IPS-NIHi7 (cell line): ENCODE measurements at regions not wholly inside any gene's neighbourhood (a gene's known extent, or its start where the extent isn't known, plus 50 kb on each side); places are given as distances from the start of the nearest gene placed in this dataset.
"Not testable (repeated sequence)": the region's sequence is repeated elsewhere in the genome, so short reads cannot be mapped to it uniquely, and the experiment has no call there.

Experiments
- DNase-seq: peaks from one replicate; pipeline ENCODE4 v3.0.0; 2012; ENCODE audit warnings: mixed read lengths; ENCODE audit errors: extremely low spot score

DNA sequence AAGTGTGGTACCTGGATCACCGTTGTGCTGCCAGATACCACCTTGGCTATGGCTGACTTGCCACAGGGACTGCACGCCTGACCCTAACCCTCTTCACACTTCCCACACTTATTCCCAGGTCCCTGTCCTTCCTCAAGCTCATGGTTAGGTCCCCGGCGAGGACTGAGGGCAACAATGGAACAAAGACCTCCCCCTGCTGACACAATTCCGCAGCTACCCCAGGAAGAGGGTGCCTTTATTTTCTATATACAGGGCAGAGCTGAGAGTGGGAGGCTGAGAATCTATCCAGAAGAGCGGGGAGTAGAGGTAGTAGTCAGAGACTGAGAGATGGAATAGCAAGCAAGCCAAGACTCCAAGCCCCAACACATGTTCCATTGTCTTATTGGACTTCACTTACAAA is 118.1 kb upstream of the SEM1 start:
- peak; percentile 50 for DNase-seq

DNA sequence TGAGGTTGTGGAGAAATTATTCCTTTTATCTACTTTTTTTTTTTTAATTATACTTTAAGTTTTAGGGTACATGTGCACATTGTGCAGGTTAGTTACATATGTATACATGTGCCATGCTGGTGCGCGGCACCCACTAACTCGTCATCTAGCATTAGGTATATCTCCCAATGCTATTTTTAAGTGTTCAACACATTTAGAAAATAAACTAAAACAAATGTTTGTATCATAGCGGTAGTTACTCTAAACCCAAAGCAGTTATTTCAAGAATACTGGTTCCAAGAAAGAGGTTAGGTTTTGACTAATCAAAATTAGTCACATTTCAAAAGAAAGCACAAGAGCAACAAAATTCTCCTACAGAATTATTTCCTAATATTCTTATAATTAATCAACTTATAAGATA is 119.5 kb upstream of the SEM1 start:
- DNase-seq = not testable (repeated sequence)

DNA sequence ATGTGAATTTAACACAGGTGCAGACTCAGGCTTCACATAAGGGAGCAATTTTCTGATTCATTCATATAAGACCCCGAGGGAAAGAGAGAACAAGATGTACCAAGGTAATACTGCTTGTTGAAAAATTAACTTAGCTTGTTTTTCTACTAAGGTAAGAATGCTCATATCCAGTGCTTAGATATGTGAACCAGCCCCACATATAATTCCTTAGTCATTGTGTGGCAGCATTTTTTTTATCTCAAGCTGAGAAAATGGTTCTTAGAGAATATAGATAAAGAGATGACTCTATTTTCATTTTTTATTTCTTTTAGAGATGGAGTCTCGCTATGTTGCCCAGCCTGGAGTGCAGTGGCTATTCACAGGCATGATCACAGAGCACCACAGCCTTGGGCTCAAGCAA is 121.8 kb upstream of the SEM1 start:
- no peak for DNase-seq

DNA sequence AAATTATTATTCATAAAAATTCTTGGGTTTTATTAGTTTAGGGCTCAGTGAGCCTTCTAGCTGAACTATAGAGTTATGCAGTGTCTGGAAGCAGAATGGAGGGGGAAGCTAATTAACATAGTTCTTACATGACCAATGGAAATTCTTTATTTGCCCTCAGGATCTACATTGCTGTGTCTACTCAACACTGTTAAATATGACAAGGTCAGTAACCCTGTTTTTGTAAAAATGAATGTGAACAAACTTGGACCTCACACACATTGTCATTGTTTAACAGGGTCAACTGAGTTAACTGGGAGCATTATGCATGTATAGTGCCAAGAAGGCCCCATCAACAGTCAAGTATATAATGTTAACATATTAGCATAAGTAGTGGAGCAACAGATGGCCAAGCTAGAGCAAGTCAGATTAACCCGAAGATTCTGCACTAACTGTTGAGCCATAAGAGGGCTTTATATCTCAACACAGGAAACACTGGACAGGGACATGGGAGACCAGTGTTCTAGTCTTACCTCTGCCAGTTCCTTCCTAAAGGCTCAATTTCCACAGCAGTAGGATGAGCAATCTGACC is 122.5 kb upstream of the SEM1 start:
- DNase-seq = no peak

DNA sequence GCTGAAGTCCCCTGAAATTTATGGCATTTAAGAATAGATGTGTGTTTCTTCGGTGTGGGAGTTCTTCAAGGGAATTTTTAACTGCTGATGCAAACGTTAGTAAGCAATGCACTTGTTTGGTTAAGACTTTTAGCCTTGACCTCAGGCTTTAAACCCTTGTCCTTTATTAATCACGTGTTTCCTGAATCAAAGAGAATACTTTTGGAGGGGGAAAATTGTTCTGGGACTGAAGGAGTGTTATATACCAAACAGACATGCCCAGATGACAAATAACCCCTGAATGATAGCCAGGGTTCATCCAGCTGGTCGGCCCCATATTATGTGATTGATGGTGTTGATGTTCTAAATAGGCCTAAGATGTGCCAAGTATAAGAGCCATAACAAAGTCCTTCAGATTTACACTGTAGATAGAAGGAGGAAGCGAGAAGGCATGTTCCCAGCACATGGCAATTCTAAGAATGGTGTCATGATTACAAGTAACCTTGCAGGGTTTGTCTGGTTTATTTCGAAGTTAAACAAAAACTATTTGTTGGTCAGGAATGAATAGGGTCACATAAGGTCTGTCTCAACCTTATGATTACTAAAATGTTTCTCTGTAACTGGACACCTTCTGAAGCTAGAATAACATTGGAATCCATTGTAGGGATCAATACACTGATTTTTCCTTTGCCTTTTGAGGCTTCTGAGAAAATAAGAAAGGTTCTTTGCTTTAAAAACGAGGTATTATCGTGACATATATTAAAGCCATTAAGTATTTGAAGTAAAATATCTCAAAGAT is 124.2 kb upstream of the SEM1 start:
- no peak for DNase-seq

DNA sequence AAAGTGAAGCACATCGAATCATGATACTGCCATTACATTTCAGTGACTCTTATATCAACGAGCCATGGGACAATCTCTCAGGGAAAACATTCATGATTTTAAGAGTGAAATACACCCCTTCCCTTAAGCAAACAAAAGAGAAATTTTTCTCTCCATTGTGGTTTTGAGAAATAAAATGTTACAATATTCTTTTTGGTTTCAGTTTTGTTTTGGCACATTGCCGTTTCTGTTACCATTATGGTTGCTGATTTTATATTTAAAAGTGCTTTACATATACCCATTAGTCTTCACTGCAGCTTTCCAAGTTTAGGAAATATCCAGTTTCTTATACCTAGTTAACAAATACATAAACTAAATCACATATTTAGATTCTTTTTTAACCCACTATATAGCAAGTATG is 126.8 kb upstream of the SEM1 start:
- no peak for DNase-seq

DNA sequence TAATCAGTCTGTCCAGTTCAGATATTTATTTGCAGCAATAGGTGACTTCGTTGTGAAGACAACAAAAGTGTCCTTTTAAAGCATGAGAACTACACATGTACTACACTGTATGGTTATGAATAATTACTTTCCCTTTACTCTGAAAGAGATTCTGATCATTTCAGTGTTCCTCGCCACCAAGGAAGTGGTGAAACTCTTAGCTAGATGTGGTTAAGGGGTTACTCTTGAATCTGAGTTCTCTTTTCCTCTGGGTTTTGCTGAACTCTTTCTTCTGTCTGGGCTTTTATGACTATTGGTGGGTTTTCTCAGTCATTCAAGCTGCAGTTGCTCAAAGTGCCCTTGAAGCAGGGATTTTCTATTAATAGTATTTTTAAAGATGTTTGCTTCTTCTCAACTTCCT is 127.9 kb upstream of the SEM1 start:
- DNase-seq = no peak

DNA sequence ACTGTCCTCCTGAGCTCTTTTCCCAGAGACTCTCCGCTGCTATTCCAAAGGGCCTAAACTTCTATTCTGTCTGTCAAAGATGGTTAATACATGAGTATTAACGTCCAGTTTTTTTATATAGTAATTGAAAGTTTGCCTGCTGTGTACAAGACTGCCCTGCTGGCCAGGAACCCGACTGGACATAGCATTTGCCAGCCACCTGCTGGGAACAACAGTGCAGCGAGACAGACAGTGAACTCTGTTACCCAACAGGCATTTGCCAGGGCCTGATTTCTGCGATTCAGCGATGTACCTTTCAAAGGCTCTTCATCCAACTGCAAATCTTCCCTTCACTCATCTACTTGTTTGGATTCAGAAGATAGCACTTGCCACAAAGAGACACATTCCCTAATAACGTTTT is 128.8 kb upstream of the SEM1 start:
- no peak for DNase-seq

DNA sequence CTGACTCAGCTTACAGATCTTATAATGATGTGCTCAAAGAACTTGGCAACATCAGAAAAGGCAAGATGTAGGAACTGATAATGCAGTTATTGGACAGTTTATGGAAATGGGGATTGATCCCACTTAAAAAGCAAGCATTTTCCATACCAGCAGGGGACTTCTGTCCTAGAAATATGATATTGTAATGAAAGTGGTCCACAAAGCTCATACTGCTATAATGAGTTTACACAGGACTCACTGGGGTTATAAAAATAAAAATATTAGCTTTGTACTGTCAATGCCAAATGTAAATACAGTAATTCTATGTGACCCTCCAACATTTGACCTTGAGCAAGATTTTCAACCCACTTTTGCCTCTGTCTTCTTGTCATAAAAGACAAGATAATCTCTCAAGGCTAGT is 145.5 kb upstream of the SEM1 start:
- no peak for DNase-seq

DNA sequence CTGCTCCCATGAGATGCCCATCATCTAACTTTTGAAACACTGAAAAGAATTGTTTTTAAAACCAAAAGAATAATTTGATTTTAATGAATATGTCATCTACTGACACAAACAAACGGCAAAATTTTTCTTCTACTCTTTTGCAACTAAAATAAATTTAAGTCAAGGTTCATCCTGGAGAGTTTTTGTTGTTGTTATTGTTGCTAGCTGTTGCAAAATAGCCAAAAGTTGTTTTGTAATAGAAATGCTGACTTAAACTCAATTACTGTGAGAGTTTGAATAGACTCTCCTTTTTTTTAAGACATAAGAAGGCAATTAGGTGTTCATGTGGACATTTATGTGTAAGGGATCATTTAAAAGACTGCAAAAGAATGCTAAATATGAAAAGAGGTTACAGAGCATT is 146.0 kb upstream of the SEM1 start:
- no peak for DNase-seq

DNA sequence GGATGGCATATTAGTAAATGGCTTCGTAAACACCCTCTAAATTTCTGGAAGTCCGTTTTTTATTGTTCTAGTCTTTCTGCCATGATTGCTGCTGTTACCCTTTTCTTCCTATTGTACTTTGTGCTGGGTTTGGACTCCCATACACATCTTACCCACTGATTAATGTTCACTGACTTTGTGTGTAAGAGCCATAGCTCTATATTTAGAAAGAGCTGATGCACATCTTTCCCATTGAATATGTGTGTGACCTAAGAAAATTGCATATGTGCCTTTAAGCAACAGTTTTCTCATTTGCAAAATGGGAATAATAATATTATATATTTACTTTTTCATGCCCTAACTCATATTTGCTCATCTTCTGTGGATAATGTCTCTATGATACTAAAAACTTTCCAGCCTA is 135.8 kb upstream of the DLX6 start:
- no peak for DNase-seq

DNA sequence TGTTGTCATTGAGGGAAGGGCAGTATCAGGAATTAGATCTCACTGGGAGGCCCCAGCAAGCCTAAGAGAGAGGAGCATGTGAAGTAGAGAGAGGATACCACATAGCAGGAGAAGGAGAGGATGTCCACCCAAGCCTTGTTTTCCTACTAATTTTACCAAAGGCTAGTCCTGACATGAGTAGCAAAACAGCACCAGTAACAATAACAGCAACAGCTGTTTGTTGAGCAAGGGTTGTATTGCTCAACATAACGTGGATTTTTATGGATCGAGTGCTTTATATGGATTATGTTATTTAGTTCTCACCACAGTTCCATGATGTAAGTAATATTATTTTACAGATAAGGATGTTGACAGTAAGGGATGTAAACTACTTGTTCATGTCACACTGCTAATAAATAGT is 135.2 kb upstream of the DLX6 start:
- no peak for DNase-seq

DNA sequence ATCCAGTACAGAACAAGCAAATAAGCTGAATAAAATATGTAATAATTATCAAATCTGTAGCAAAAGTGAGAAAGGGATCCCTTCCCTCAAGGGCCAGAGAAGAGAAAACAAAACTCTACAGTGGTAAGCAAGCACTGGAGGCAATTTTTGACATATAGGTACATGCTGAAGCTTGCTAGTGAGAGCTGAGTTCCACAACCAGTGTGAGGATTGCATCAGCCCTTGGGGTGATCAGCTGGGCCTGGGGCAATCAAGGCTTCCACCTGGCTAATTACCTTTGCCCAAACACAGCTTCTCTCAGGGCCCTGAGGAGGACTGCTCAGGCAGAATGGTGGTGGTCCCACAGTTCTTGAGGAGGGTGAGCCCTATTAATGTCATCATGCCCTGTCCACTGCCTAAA is 134.4 kb upstream of the DLX6 start:
- no peak for DNase-seq

DNA sequence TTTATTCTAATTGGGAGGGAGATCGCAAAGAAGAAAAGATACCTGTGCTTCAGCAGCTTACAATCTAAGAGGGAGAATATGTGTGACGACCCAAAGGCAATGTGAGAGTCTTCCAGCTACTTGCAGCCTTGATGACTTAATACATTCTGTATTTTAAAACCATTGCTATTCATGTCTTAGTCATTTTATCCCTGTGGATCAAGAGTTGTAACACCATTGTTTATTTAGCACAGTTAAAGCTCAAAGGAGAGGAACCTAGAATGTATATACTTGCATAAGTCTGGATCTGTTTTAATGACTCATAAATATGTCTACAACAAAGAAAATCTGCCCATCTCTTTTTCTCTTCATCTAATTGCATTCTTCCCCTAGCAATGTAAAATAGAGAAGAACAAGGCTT is 117.9 kb upstream of the DLX6 start:
- no peak for DNase-seq

DNA sequence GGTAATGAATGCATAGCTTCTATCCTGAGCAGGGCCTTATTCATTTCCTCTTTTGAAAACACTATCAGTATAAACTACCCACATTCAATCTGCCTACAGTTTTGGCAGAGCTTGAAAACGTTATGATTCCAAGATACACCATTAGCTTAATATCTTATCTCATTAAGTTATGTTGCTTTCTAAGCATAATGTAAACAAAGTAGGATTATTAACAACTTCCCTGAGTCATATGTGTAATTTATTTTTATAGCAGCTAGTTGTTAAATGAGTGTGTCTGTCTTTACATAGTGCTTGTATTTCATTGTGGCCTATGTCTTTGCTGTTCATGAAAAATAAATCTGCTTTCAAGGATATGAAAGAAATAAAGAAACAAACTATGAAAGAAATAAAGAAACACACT is 106.2 kb upstream of the DLX6 start:
- no peak for DNase-seq

DNA sequence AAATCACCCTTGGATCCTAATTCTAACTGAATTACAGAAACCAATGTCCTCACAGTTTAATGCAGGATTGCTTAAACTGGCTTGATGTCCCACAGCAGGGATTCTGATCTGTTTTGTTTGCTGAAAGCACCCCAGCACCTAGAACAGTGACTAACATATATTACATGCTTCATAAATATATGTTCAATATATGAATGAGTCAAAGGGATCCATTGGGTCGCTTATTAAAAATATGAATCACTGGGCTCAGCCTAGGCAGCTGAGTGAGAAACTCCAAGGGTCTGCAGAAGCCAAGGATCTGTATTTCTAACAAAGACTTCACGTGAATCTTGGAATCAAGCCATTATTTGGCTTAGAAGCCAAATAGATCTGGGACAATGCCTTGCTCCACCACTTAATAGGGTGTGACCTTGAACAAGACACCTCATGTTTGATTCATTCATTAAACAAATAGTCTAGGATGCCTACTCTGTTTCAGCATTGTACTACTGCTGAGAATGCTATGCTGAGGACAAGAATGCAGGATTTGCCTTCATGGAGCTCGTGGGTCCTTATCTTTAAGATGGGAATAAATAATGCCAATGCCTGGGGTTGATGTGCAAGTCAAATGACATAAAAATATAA is 103.4 kb upstream of the DLX6 start:
- DNase-seq = no peak

DNA sequence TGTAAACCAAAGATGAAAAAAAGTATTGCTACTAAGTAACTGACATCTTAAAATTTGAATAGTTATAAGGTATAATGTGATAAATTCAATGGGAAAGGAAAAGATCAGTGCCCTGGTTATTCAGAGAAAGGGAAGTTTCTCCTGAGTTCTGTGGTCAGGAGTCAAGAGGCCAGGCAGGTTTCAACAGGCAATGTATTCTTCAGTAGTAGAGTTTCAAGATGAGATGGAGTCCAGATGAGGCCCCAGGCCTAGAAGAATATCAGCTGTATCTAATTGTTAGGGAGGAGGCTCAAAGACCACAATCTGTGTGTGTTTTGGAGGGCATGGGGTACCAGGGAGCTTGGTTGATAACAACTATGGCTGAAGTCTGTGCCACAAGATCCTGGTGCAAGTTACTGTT is 101.4 kb upstream of the DLX6 start:
- no peak for DNase-seq

DNA sequence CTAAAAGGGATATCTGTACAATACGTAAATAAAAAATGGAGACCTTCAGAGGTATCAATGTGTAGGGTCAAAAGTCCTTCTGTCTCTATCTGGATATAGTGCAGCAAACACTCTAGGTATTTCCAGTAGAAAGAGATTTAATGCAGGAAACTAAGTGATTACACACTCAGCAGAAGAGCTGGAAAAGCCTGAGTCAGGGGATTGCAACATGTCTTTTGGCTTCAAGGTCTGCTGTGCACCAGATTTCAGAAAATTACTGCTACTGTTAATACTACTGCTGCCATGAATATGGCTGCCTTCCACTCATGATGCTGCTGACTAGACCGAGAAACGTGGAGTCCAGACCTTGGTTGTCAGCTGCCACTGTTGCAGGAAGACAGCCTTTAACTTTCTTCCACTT is 94.9 kb upstream of the DLX6 start:
- no peak for DNase-seq

DNA sequence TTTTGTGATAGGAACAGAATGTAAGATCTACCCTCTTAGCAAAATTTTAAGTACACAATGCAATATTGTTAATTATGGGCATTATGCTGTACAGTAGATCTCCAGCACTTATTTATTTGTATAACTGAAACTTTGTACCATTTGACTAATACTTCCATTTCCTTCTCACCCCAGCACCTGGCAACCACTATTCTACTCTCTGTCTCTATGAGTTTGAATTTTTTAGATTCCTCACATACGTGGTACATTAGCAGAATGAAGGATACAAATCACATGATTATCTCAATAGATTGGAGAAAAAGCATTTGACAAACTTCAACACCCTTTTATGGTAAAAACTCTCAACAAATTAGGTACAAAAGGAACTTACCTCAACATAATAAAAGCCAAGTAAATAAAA is 90.3 kb upstream of the DLX6 start:
- DNase-seq = no peak

DNA sequence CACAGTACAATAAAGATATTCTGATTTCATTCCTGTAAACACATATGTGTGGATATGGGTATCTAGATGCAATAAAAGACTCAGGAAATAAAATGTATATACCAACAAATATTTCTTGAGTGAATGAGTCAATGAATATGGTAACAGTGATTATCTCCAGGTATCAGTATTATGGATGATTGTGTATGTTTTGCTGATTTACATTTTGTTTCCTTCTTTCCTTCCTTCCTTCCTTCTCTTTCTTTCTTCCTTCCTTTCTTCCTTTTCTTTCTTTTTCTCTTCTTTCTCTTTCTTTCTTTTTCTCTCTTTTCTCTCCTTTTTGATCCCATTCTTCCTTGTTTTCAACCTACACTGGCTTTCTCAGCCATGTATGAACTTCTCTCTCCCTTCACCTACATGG is 85.3 kb upstream of the DLX6 start:
- DNase-seq = no peak

DNA sequence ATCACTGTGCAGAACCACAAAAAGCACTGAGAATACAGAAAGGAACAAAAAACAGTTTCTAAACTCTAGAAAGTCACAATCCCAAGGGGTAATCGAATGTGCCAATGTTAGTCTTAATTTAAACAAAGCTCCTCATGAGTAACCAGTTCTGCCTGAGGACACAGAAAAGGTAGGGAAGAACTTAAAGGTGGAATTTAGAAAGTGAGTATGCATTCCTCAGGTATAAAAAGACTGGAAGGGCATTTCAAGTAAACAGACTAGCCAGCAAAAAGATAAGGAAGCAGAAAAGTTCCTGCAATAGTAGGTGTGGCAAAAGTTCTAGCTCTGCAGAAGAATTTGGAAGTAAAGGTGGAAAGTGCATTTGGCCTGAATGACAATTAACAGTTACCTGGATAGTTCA is 84.6 kb upstream of the DLX6 start:
- DNase-seq = no peak

DNA sequence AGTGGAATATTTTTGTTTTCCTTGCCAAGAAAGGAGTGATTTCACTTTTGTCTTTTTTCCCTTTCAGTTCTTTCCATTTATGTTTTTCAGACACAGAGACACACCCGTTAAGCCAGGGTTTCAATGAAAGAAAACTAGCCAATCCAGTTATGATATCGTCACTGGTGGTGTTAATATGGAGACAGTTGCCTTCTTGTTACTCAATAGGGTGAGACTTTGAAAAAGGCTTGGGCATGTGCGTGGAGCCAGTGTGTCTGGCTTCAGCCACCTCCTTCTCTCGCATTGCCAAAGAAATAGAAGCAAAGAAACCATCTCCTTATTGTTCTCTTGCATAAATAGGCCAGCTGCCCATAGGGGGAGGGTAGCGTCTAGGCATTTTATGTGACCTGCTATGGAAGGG is 84.1 kb upstream of the DLX6 start:
- no peak for DNase-seq

DNA sequence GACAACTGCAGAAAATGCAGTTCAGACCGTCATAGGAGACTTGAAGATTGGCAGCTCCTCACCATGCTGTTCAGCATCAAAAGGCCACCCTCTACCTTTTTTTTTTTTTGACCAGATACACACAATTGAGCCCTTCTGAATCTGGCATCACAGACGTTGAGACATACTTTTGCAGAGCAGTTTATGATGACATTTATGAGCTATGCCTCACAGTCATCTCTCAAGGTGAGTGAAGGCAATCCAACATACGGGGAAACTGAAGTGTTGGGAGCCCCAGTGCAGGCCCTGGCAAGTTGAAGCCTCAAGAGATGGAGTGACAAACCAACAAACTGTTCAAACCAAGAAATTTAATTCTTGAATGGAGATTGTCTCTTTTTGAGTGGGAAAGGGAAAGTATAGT is 83.6 kb upstream of the DLX6 start:
- no peak for DNase-seq

DNA sequence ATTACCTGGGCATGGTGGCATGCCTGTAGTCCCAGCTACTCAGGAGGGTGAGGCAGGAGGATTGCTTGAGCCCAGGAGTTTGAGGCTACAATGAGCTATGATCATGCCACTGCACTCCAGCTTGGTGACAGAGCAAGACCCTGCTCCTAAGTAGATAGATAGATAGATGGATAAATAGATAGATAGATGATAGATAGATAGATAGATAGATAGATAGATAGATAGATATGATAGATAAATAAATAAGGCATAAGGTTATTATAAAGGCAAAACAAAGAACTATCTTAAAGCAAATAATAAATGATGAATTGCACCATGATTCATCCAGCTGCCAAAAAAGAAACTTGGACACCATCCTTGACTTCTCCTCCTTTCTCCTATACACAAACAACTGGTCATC is 82.0 kb upstream of the DLX6 start:
- not testable (repeated sequence) for DNase-seq
